ENCODE measurements at regions not wholly inside any gene's neighbourhood (a gene's known extent, or its start where the extent isn't known, plus 50 kb on each side); places are given as distances from the start of the nearest gene placed in this dataset.

GRCh38 chr6:16852671-16853070, 91.4 kb upstream of the ATXN1 start:
- DNase-seq (ENCODE audit: low read depth in 2 of 2), result no peak

GRCh38 chr6:16851758-16852157, 90.5 kb upstream of the ATXN1 start:
- no peak for DNase-seq (ENCODE audit: low read depth in 2 of 2)

- DNase-seq (ENCODE audit: low read depth in 2 of 2), result no peak
Observed at GRCh38 chr6:16851044-16851540, 89.8 kb upstream of the ATXN1 start.

GRCh38 chr6:16850681-16851026, 89.4 kb upstream of the ATXN1 start:
- no peak for DNase-seq (ENCODE audit: low read depth in 2 of 2)

DNA sequence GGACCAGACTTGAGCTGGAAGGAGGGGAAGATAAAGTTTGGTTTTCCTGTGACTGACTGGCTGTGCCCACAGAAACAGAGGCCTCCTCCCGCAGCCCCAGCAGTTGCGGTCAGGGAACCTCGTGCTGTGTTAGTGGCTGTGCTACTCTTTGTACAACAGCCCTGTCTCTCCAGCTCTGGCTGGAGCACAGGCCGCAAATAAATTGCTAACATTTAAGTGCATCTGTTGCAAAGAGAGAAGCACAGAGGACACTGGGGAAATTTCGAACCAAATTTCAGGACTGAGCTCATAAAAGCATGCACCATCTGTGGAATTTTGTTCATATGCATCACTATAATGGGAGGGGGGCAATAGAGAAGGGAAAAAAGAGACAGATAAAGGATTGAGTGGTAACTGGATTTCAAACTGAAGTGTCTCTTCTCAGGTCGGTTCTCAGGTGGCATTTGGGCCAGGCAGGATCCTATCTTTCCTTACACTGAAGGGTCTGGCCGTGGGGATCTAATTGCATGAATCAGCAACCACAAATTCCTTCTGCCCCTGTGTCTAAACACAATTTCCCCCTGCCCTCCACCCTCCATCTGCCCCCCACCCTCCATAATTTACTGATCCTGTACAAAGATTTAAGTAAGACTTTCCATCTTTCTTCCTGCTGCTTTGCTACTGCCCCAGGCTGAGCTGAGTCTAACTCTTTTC, 88.9 kb upstream of the ATXN1 start:
- no peak for DNase-seq (ENCODE audit: low read depth in 2 of 2)

GRCh38 chr6:16849280-16849987, 88.2 kb upstream of the ATXN1 start:
- DNase-seq (ENCODE audit: low read depth in 2 of 2), result no peak

DNA sequence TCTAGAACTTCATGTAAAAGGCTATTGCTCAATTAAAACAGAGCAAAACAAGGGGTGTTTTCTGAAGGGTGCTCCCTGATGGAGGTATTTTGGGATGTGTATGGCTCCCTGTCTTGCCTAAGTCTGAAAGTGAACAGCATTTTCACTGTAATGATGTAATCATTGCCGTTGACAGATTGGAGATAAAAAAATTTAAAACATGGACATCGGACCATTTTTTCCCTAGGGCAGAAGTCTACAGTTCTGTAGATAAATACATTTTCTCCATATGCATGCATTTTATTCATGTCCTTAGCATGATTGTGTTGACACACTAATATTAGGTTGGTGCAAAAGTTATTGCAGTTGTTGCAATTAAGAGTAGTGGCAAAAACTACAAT, 85.1 kb upstream of the ATXN1 start:
- no peak for DNase-seq (ENCODE audit: low read depth in 2 of 2)

- no peak for DNase-seq (ENCODE audit: low read depth in 2 of 2)
Observed at GRCh38 chr6:16844183-16844582, 82.9 kb upstream of the ATXN1 start.

GRCh38 chr6:16842676-16843075, 81.4 kb upstream of the ATXN1 start:
- DNase-seq (ENCODE audit: low read depth in 2 of 2), result no peak

DNA sequence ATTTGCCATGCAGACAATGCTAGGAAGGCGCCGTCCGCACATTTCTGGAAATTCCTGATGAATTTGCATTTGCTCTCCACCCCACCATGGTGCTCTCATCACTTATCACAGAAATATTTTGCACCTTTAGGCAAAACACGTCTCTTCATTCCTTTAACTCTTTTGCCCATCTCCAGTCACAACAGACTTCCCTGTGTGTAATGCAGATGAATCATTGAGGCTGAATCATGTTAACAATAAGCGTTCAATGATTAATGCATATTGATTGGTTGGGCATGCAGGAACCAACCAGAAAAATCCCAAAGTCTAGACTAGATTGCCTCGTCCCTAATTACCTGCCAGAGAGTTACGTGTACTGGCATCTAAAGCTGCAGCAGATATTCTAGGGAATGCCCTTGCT, 80.0 kb upstream of the ATXN1 start:
- DNase-seq (ENCODE audit: low read depth in 2 of 2), result no peak

DNA sequence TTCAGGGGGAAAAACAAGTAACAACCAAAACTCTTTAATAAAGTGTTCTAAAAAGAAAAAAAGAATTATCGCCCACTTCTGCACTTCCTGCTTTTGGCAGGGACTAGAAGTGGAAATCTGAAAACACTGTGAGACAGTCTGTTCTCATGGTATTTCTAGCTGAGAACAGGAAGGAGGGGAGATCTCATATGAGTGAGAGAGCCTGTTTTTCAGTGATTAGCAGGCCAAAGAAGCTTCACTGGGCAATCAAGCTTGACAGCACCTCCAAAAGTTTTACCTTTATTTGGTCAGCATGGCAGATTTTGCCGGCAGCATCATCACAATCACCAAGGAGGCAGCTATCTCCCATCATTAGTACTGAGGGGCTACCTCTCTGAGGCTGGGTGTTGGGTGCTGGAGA, 79.5 kb upstream of the ATXN1 start:
- DNase-seq (ENCODE audit: low read depth in 2 of 2), result no peak

DNA sequence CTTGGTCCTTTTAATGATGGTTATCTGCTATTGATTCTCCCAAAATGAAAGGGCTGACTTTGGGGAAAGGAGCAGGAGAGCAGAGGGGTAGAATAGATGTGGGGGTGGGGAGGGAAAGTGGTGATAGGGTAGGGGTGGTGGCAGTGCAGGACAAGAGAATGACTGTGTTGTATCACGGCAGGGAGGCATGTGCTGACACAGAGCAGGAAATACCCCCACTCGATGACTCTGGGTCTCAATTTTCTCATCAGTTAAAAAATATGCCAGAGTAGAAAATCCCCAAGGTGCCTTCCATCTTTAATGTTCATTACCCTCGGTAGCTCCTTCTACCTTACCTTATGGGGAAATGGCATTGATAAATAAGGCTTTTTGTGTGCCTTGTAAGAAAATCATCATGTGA, 79.0 kb upstream of the ATXN1 start:
- no peak for DNase-seq (ENCODE audit: low read depth in 2 of 2)

- DNase-seq (ENCODE audit: low read depth in 2 of 2), result no peak
Observed at GRCh38 chr6:16839631-16840179, 78.4 kb upstream of the ATXN1 start.

DNA sequence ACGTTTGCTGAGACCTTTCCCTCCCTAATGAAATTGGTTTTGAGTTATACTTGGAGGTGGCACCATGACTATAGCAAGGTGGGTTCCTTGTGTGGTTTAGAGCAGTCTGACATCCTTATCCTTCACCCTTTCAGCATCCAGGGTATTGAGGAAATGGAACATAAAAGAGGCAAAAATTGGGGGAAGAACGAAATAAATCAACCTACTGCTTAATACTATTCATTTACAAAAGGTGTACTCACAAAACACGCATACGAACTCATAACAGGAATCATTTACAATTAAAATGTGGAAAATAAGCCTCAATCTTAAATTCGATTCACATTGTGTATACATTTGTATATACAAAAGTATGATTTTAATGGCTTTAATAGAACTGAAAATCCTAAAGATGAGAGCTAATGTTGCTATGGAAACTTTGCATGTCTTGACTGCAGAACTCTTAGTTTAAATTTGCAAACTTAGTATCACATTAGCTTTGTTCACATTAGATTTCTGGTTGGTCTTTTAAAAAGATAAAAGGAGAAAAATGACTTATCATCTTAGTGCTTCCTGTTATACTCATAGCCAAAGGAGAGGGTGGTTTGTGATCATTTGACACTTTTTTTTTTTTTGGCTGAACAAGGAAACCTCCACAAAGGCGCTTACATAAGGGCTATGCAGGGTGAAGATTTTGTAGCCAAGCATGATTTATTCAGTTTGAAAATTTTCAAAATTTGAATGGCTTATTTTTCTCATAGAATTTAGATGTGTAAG, 76.1 kb upstream of the ATXN1 start:
- DNase-seq (ENCODE audit: low read depth in 2 of 2), result no peak

DNA sequence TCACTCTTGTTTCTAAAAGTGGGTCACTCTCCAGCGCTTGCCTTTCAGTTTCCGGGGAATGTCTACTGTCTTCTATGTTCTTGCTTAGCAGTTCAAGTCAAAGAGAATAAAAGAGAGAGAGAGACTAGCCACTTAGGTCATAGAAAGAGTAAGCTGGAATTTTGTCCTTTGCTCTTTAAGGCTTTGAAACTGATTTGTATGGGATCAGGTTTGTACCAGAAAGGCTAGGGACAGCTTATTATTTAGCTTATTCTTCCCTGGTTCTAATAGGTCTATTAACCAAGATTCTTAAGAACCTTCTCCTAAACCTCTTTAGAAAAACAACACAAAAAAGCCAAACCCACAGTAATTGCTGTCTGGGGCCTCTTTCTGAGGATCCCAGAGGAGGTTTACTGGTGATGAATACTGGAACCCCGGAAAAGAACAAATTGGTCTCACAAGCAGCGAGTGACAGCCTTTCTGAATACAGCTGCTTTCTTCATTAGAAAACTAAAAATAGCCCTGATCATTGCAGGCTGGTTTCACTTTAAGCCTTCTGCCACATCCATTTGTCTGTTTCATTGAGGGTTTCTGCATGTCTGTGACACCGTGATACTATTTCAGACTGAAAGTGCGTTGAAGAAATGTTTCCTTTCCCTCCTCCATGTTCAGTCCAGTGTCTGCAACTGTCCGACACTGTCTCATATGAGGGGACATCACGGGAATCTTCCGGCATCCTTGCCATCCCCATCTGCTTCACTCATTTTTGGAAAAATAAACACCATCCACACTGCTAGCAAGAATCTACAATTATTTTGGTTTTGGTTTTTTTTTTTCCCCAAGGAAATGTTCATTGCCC, 75.1 kb upstream of the ATXN1 start:
- no peak for DNase-seq (ENCODE audit: low read depth in 2 of 2)

GRCh38 chr6:16834242-16834641, 73.0 kb upstream of the ATXN1 start:
- no peak for DNase-seq (ENCODE audit: low read depth in 2 of 2)

- DNase-seq (ENCODE audit: low read depth in 2 of 2), result no peak
Observed at GRCh38 chr6:16832721-16833120, 71.5 kb upstream of the ATXN1 start.

DNA sequence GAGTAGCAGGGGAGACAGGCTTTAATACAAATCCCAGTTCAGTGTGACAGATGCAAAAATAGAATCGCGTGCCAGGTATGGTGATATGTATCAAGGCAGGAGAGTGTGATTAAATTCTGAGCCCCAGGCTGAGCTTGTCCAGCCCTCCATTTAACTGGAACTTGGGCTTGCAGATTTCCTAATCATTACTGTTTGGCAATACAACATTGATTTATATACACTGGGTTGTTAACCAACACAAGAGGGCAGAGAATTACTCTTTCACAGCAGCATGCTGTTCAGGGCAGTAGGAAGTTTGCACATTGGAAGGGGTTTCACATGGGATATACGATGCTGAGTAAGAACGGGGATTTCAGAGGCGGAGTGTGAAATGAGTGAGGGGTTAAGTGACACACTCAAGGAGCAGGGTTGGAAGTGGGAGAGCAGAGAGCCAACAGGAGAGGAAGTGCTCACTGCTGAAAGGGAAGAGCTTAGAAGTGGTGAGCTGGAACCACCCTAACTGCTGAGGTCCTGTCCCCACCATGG, 70.8 kb upstream of the ATXN1 start:
- DNase-seq (ENCODE audit: low read depth in 2 of 2), result no peak

GRCh38 chr6:16831136-16831535, 69.9 kb upstream of the ATXN1 start:
- no peak for DNase-seq (ENCODE audit: low read depth in 2 of 2)

- DNase-seq (ENCODE audit: low read depth in 2 of 2), result no peak
Observed at GRCh38 chr6:16828058-16828457, 66.8 kb upstream of the ATXN1 start.

- DNase-seq (ENCODE audit: low read depth in 2 of 2), result no peak
Observed at GRCh38 chr6:16827627-16828026, 66.4 kb upstream of the ATXN1 start.

Data from stimulated activated CD4-positive, alpha-beta T cell treated with anti-CD3 and anti-CD28 coated beads, Interleukin-1b, Interleukin-23, amount 100 ng/mL, for 1 hour (primary cell).